HepG2 (cell line): ENCODE measurements at regions not wholly inside any gene's neighbourhood (a gene's known extent, or its start where the extent isn't known, plus 50 kb on each side); places are given as distances from the start of the nearest gene placed in this dataset.

ENCODE experiments used
- ATRX ChIP-seq: sonication (generic); formaldehyde crosslinking; IDR thresholded peaks from 2 replicates; pipeline ENCODE4 v1.4.0; 2020; ENCODE audit warnings: missing genetic modification reagents, borderline replicate concordance
- FOXP1 ChIP-seq, 2 experiments: fragments of 450-650 bp in 1 of 2; IDR thresholded peaks; 2 replicates each; pipeline ENCODE4 v1.6.1; 2017 to 2018; ENCODE audit warnings: antibody characterized with exemption in 1 of 2
- FOXP4 ChIP-seq: sonication (generic); formaldehyde crosslinking; IDR thresholded peaks from 2 replicates; pipeline ENCODE4 v1.4.0; 2020; ENCODE audit warnings: missing genetic modification reagents
- GABPB1 ChIP-seq: IDR thresholded peaks from 2 replicates; pipeline ENCODE4 v1.6.1; 2016; ENCODE audit warnings: mild to moderate bottlenecking, missing genetic modification reagents, moderate library complexity, missing compliant biosample characterization
- HCFC1 ChIP-seq: fragments of 150-350 bp; IDR thresholded peaks from 2 replicates; pipeline ENCODE4 v1.6.1; 2014; ENCODE audit warnings: low read depth, low read length
- HDAC2 ChIP-seq: sonication (generic); formaldehyde crosslinking; IDR thresholded peaks from 2 replicates; pipeline ENCODE4 v1.4.0; 2020; ENCODE audit warnings: missing genetic modification reagents
- HNF4G ChIP-seq, 2 experiments: sonication (generic) in 1 of 2; formaldehyde crosslinking in 1 of 2; IDR thresholded peaks; 2 replicates each; pipeline versions ENCODE4 v1.4.0 to v1.6.1; 2011 to 2020; ENCODE audit warnings: borderline replicate concordance in 2 of 2, low read depth in 2 of 2, mild to moderate bottlenecking in 2 of 2, low read length in 1 of 2, missing genetic modification reagents in 1 of 2, moderate library complexity in 1 of 2
- HOXA3 ChIP-seq: sonication (generic); formaldehyde crosslinking; IDR thresholded peaks from 2 replicates; pipeline ENCODE4 v1.5.0; 2020; ENCODE audit warnings: missing genetic modification reagents
- KAT8 ChIP-seq: IDR thresholded peaks from 2 replicates; pipeline ENCODE4 v1.6.1; 2016; ENCODE audit warnings: missing genetic modification reagents, missing compliant biosample characterization
- NFE2L2 ChIP-seq: fragments of 150-350 bp; IDR thresholded peaks from 2 replicates; pipeline ENCODE4 v1.6.1; 2014; ENCODE audit warnings: low read length
- RELA ChIP-seq: sonication (generic); formaldehyde crosslinking; IDR thresholded peaks from 2 replicates; pipeline ENCODE4 v1.4.0; 2020; ENCODE audit warnings: missing genetic modification reagents
- SMAD9 ChIP-seq: sonication (generic); formaldehyde crosslinking; IDR thresholded peaks from 2 replicates; pipeline ENCODE4 v1.5.1; 2020; ENCODE audit warnings: mild to moderate bottlenecking, missing genetic modification reagents
- SMYD3 ChIP-seq: sonication (generic); formaldehyde crosslinking; IDR thresholded peaks from 2 replicates; pipeline ENCODE4 v1.8.1; 2023; ENCODE audit warnings: mild to moderate bottlenecking, missing genetic modification reagents
- SNAPC5 ChIP-seq: sonication (generic); formaldehyde crosslinking; IDR thresholded peaks from 2 replicates; pipeline ENCODE4 v1.8.1; 2023; ENCODE audit warnings: mild to moderate bottlenecking, missing genetic modification reagents, borderline replicate concordance
- SOX5 ChIP-seq: IDR thresholded peaks from 2 replicates; pipeline ENCODE4 v1.6.1; 2016; ENCODE audit warnings: borderline replicate concordance
- YY1 ChIP-seq: IDR thresholded peaks from 2 replicates; pipeline ENCODE4 v1.6.1; 2011; ENCODE audit warnings: low read length, low read depth, moderate library complexity, mild to moderate bottlenecking; ENCODE audit not compliant: insufficient read depth, insufficient replicate concordance
- ZBTB44 ChIP-seq: sonication (generic); formaldehyde crosslinking; IDR thresholded peaks from 2 replicates; pipeline ENCODE4 v1.4.0; 2020; ENCODE audit warnings: missing genetic modification reagents
- ZNF142 ChIP-seq: sonication (generic); formaldehyde crosslinking; IDR thresholded peaks from 2 replicates; pipeline ENCODE4 v1.4.0; 2020; ENCODE audit warnings: missing genetic modification reagents
- ZNF282 ChIP-seq: fragments of 450-650 bp; IDR thresholded peaks from 2 replicates; pipeline ENCODE4 v1.6.1; 2018; ENCODE audit not compliant: partially characterized antibody
- ZNF660 ChIP-seq: sonication (generic); formaldehyde crosslinking; IDR thresholded peaks from 2 replicates; pipeline ENCODE4 v1.5.1; 2020; ENCODE audit warnings: mild to moderate bottlenecking, low read depth, missing genetic modification reagents, borderline replicate concordance
- ZNF772 ChIP-seq: sonication (generic); formaldehyde crosslinking; IDR thresholded peaks from 2 replicates; pipeline ENCODE4 v1.5.0; 2020; ENCODE audit warnings: mild to moderate bottlenecking, missing genetic modification reagents

GRCh38 chr14:76653875-76654572, 107.2 kb upstream of the VASH1 start (continued):
- TF ChIP-seq ZNF142 (no peak), SNAPC5 (CRISPR knock-in tag) (no peak), HDAC2 (CRISPR knock-in tag) (peak; percentile 38; the same call in 1 of the 2 replicates), SOX5 (CRISPR knock-in tag) (peak; percentile 63; the same call in 1 of the 2 replicates), HNF4G (IDR thresholded peaks at IDR 0.05; ENCODE audit: borderline replicate concordance, low read depth, low read length) (no peak), HNF4G (CRISPR knock-in tag; IDR thresholded peaks at IDR 0.05; ENCODE audit: borderline replicate concordance, low read depth) (no peak), SMAD9 (CRISPR knock-in tag) (no peak), KAT8 (CRISPR knock-in tag) (0 out of 2 replicates have a peak, but pooled peaks have one; percentile 35), SMYD3 (CRISPR knock-in tag) (no peak), RELA (CRISPR knock-in tag) (no peak), ZBTB44 (CRISPR knock-in tag) (no peak), ZNF282 (no peak), ZNF772 (no peak), HCFC1 (no peak), YY1 (no peak), ZNF660 (no peak), ATRX (no peak), NFE2L2 (no peak), FOXP4 (CRISPR knock-in tag) (peak; percentile 81), FOXP1 (IDR thresholded peaks at IDR 0.05) (no peak), FOXP1 (CRISPR knock-in tag; IDR thresholded peaks at IDR 0.05) (peak; percentile 81), HOXA3 (0 out of 2 replicates have a peak, but pooled peaks have one; percentile 22), GABPB1 (CRISPR knock-in tag) (no peak)
